HEK293T (cell line): ENCODE measurements at regions not wholly inside any gene's neighbourhood (a gene's known extent, or its start where the extent isn't known, plus 50 kb on each side); places are given as distances from the start of the nearest gene placed in this dataset.

ENCODE experiments used
- ARNT ChIP-seq: fragments of 450-650 bp; IDR thresholded peaks from 2 replicates; pipeline ENCODE4 v1.6.1; 2017; ENCODE audit warnings: mild to moderate bottlenecking
- FOXK2 ChIP-seq: fragments of 450-650 bp; IDR thresholded peaks from 2 replicates; pipeline ENCODE4 v1.6.1; 2016; ENCODE audit warnings: mild to moderate bottlenecking
- FOXM1 ChIP-seq: fragments of 450-650 bp; IDR thresholded peaks from 2 replicates; pipeline ENCODE4 v1.6.1; 2017; ENCODE audit warnings: mild to moderate bottlenecking, borderline replicate concordance
- L3MBTL2 ChIP-seq: fragments of 450-650 bp; conservative IDR thresholded peaks from 2 replicates; pipeline ENCODE4 v1.6.1; 2016; ENCODE audit warnings: mild to moderate bottlenecking
- LEF1 ChIP-seq: fragments of 450-650 bp; IDR thresholded peaks from 2 replicates; pipeline ENCODE4 v1.6.1; 2017; ENCODE audit warnings: mild to moderate bottlenecking, borderline replicate concordance
- NFRKB ChIP-seq: fragments of 450-650 bp; IDR thresholded peaks from 2 replicates; pipeline ENCODE4 v1.6.1; 2016; ENCODE audit warnings: mild to moderate bottlenecking, moderate library complexity
- TF ChIP-seq, protein P1 (sequence below): fragments of 450-650 bp; IDR thresholded peaks from 2 replicates; pipeline ENCODE4 v1.6.1; 2016

- TF ChIP-seq FOXM1 (no peak), NFRKB (no peak), ARNT (no peak), LEF1 (no peak), FOXK2 (no peak), L3MBTL2 (no peak)
- TF ChIP-seq, protein P1, sequence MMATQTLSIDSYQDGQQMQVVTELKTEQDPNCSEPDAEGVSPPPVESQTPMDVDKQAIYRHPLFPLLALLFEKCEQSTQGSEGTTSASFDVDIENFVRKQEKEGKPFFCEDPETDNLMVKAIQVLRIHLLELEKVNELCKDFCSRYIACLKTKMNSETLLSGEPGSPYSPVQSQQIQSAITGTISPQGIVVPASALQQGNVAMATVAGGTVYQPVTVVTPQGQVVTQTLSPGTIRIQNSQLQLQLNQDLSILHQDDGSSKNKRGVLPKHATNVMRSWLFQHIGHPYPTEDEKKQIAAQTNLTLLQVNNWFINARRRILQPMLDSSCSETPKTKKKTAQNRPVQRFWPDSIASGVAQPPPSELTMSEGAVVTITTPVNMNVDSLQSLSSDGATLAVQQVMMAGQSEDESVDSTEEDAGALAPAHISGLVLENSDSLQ = no peak
These were observed 167.4 kb upstream of the COL11A1 start for GRCh38 chr1:103275725-103276124.
